ENCODE measurements at regions not wholly inside any gene's neighbourhood (a gene's known extent, or its start where the extent isn't known, plus 50 kb on each side); places are given as distances from the start of the nearest gene placed in this dataset.

DNA sequence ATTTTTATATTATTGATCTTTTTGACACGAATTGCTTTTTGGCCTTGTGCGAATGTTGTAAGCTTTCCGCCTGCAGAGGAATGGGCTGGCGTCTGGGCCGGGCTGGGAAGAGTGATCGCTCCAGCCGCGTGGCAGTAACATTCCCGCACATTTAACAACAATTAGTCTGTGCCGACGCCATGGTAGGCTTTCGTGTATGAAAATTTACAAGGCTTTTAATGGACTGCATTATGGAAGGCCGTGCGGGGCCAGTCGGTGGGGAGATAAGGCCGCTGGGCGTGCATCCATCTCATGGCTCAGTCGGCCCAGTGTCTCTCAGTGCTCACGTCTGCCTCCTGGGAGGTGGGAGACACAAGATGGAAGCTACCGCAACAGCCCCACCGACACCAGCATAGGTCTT is 142.2 kb downstream of the PHETA1 start:
- H3K9ac ChIP-seq (ENCODE audit: low read length) = no peak overlapping the region
- no peak overlapping the region for H2BK12ac ChIP-seq (ENCODE audit: low read length)
- no peak overlapping the region for H4K12ac ChIP-seq (ENCODE audit: low read depth, low read length)
- H3K79me2 ChIP-seq (ENCODE audit: control insufficient read depth, insufficient read depth, low read length, poor library complexity) = no peaks in the 10 kb centered on the region
- H2BK5ac ChIP-seq (ENCODE audit: low read depth, low read length, poor library complexity) = no peak overlapping the region
- H3K9me3 ChIP-seq (ENCODE audit: insufficient read depth, low read depth, low read length) = peaks cover 4% of the 10 kb centered on the region
- no peak overlapping the region for H3K18ac ChIP-seq (ENCODE audit: low read length)
- no peaks in the 10 kb centered on the region for H3K79me1 ChIP-seq (ENCODE audit: low read length)
- H3K36me3 ChIP-seq (ENCODE audit: control insufficient read depth in 1 of 2, insufficient read depth in 2 of 2, low read length in 2 of 2) = no peaks in the 10 kb centered on the region
- no peak overlapping the region for H3K23ac ChIP-seq (ENCODE audit: low read length)
- no CpG with 5 or more reads among the region's 21 CpGs for WGBS (ENCODE audit: extremely low coverage, insufficient coverage, insufficient read length)
- no peak overlapping the region for H3K14ac ChIP-seq (ENCODE audit: low read length)
- DNase-seq = no peak
- H3K4me3 ChIP-seq (ENCODE audit: low read depth, low read length) = no peak overlapping the region
- no peak overlapping the region for H2AK5ac ChIP-seq (ENCODE audit: low read length)
- no peaks in the 10 kb centered on the region for H3K4me1 ChIP-seq (ENCODE audit: control insufficient read depth in 1 of 2, insufficient read depth in 2 of 2, low read length in 2 of 2)
- no peak overlapping the region for H2BK120ac ChIP-seq (ENCODE audit: insufficient read depth, low read length, poor library complexity)
- H3K4ac ChIP-seq (ENCODE audit: low read depth, low read length) = no peak overlapping the region
- no peak overlapping the region for H3K4me2 ChIP-seq (ENCODE audit: low read length)
- H3K27ac ChIP-seq (ENCODE audit: low read depth, low read length) = no peak overlapping the region
- H2AFZ ChIP-seq (ENCODE audit: insufficient read depth, low read length, poor library complexity) = no peak overlapping the region
- no peak overlapping the region for H4K91ac ChIP-seq (ENCODE audit: low read depth, low read length)
- H3K27me3 ChIP-seq (ENCODE audit: insufficient read depth, low read length) = no peaks in the 10 kb centered on the region
- H4K8ac ChIP-seq (ENCODE audit: low read depth, low read length) = no peak overlapping the region

DNA sequence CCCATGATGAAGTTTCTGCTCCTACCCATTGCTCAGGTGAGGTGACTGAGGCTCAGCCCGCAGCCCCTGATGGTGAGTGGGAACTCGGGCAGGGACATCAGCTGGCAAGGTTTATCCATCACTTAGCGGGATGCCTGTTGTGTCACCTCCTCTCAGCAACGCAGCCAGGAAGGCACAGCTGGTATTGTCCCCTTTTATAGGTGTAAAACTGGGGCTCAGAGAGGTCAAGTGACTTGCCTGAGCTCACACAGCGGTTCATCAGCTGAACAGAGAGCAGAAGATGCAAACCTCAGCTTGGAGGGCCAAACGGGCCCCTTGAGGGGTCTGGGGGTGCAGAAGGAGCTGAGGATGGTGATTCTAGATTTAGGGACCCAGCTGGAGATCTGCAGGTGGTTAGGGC is 143.6 kb downstream of the PHETA1 start:
- Histone ChIP-seq H3K4me2 (ENCODE audit: low read length) (no peak overlapping the region), H3K9ac (ENCODE audit: low read length) (no peak overlapping the region), H3K4ac (ENCODE audit: low read depth, low read length) (no peak overlapping the region), H2BK120ac (ENCODE audit: insufficient read depth, low read length, poor library complexity) (no peak overlapping the region), H3K27ac (ENCODE audit: low read depth, low read length) (no peak overlapping the region), H3K27me3 (ENCODE audit: insufficient read depth, low read length) (no peaks in the 10 kb centered on the region), H4K8ac (ENCODE audit: low read depth, low read length) (no peak overlapping the region), H4K91ac (ENCODE audit: low read depth, low read length) (no peak overlapping the region), H2BK5ac (ENCODE audit: low read depth, low read length, poor library complexity) (no peak overlapping the region), H3K79me2 (ENCODE audit: control insufficient read depth, insufficient read depth, low read length, poor library complexity) (no peaks in the 10 kb centered on the region), H3K18ac (ENCODE audit: low read length) (no peak overlapping the region), H3K23ac (ENCODE audit: low read length) (no peak overlapping the region), H2BK12ac (ENCODE audit: low read length) (no peak overlapping the region), H2AK5ac (ENCODE audit: low read length) (no peak overlapping the region), H3K4me3 (ENCODE audit: low read depth, low read length) (no peak overlapping the region), H3K14ac (ENCODE audit: low read length) (no peak overlapping the region), H3K9me3 (ENCODE audit: insufficient read depth, low read depth, low read length) (peaks cover 4% of the 10 kb centered on the region), H4K12ac (ENCODE audit: low read depth, low read length) (no peak overlapping the region), H3K36me3 (ENCODE audit: control insufficient read depth in 1 of 2, insufficient read depth in 2 of 2, low read length in 2 of 2) (no peaks in the 10 kb centered on the region), H3K4me1 (ENCODE audit: control insufficient read depth in 1 of 2, insufficient read depth in 2 of 2, low read length in 2 of 2) (no peaks in the 10 kb centered on the region), H2AFZ (ENCODE audit: insufficient read depth, low read length, poor library complexity) (no peak overlapping the region), H3K79me1 (ENCODE audit: low read length) (no peaks in the 10 kb centered on the region)
- no CpG with 5 or more reads among the region's 6 CpGs for WGBS (ENCODE audit: extremely low coverage, insufficient coverage, insufficient read length)
- no peak for DNase-seq

DNA sequence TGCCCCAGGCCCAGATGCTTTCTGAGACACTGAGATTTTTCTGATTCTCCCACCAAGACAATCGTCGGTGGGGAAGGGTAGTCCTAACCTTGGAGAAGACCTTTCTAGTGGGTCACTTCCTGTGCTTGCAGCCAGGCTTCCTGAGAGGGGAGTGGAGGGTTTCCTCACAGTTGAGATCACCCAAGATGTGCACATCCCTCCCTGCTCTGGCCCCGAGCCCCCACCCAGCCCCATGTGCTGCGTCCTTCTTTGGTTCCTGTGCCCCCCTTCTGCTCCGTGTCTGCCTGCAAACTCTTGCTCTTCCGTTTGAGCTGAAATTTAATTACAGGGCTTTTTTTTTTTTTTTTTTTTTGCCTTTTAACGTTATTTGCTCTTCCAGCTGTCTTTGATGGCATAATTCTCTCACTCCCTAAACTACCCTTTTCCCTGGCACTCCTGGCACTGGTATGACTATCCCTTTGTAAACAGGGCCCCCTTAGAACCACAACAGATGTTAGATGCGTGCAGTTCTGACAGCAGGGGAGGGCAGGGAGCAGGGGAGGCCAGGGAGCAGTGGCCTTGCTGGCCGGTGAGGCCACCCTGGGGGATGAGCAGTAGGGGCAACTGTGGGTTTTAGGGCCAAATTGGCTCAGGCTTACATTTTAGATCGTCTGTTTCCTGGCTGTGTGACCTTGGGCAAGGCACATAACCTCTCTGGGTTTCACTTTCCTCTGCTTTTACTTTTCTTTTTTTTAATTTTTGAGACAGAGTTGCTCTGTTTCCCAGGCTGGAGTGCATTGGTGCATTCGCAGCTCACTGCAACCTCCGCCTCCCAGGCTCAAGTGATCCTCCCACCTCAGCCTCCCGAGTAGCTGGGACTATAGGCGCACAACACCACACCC is 144.5 kb downstream of the PHETA1 start:
- no peaks in the 10 kb centered on the region for H3K79me2 ChIP-seq (ENCODE audit: control insufficient read depth, insufficient read depth, low read length, poor library complexity)
- no peak overlapping the region for H4K12ac ChIP-seq (ENCODE audit: low read depth, low read length)
- no peak for DNase-seq
- H2AK5ac ChIP-seq (ENCODE audit: low read length) = no peak overlapping the region
- H3K9ac ChIP-seq (ENCODE audit: low read length) = no peak overlapping the region
- H4K8ac ChIP-seq (ENCODE audit: low read depth, low read length) = no peak overlapping the region
- H3K36me3 ChIP-seq (ENCODE audit: control insufficient read depth in 1 of 2, insufficient read depth in 2 of 2, low read length in 2 of 2) = no peaks in the 10 kb centered on the region
- no peak overlapping the region for H3K18ac ChIP-seq (ENCODE audit: low read length)
- no peak overlapping the region for H3K23ac ChIP-seq (ENCODE audit: low read length)
- H3K4me1 ChIP-seq (ENCODE audit: control insufficient read depth in 1 of 2, insufficient read depth in 2 of 2, low read length in 2 of 2) = no peaks in the 10 kb centered on the region
- H3K27ac ChIP-seq (ENCODE audit: low read depth, low read length) = no peak overlapping the region
- no peak overlapping the region for H3K14ac ChIP-seq (ENCODE audit: low read length)
- no peak overlapping the region for H3K4me2 ChIP-seq (ENCODE audit: low read length)
- no peak overlapping the region for H2BK12ac ChIP-seq (ENCODE audit: low read length)
- H2AFZ ChIP-seq (ENCODE audit: insufficient read depth, low read length, poor library complexity) = no peak overlapping the region
- no CpG with 5 or more reads among the region's 14 CpGs for WGBS (ENCODE audit: extremely low coverage, insufficient coverage, insufficient read length)
- no peak overlapping the region for H2BK5ac ChIP-seq (ENCODE audit: low read depth, low read length, poor library complexity)
- H3K9me3 ChIP-seq (ENCODE audit: insufficient read depth, low read depth, low read length) = peaks cover 4% of the 10 kb centered on the region
- no peaks in the 10 kb centered on the region for H3K79me1 ChIP-seq (ENCODE audit: low read length)
- no peak overlapping the region for H3K4me3 ChIP-seq (ENCODE audit: low read depth, low read length)
- H3K4ac ChIP-seq (ENCODE audit: low read depth, low read length) = no peak overlapping the region
- H4K91ac ChIP-seq (ENCODE audit: low read depth, low read length) = no peak overlapping the region
- H2BK120ac ChIP-seq (ENCODE audit: insufficient read depth, low read length, poor library complexity) = no peak overlapping the region
- no peaks in the 10 kb centered on the region for H3K27me3 ChIP-seq (ENCODE audit: insufficient read depth, low read length)

DNA sequence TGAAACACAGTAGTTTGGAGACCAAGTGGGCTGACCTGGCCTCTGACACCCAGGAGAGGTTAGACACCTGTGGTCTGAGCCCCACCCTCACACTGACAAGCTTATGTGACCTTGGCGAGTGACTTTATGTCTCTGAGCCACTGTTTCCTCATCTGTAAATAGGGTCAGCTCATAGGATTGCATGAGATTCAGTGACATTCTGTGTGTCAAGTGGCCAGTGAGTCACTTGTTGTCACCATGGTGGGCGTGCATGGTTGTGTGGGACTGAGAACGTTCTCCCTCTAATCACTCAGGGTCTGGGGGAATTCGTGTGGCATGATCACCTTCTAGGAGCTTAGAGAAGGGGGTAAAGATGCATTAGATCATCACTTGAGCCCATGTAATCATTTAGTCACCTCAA is 146.4 kb downstream of the PHETA1 start:
- no peaks in the 10 kb centered on the region for H3K79me2 ChIP-seq (ENCODE audit: control insufficient read depth, insufficient read depth, low read length, poor library complexity)
- H3K23ac ChIP-seq (ENCODE audit: low read length) = no peak overlapping the region
- no peak overlapping the region for H4K12ac ChIP-seq (ENCODE audit: low read depth, low read length)
- H3K9ac ChIP-seq (ENCODE audit: low read length) = no peak overlapping the region
- no peak overlapping the region for H2AFZ ChIP-seq (ENCODE audit: insufficient read depth, low read length, poor library complexity)
- H3K18ac ChIP-seq (ENCODE audit: low read length) = no peak overlapping the region
- no peak overlapping the region for H2AK5ac ChIP-seq (ENCODE audit: low read length)
- H2BK120ac ChIP-seq (ENCODE audit: insufficient read depth, low read length, poor library complexity) = no peak overlapping the region
- WGBS (ENCODE audit: extremely low coverage, insufficient coverage, insufficient read length) = no CpG with 5 or more reads among the region's 4 CpGs
- H3K27me3 ChIP-seq (ENCODE audit: insufficient read depth, low read length) = no peaks in the 10 kb centered on the region
- peaks cover 4% of the 10 kb centered on the region for H3K9me3 ChIP-seq (ENCODE audit: insufficient read depth, low read depth, low read length)
- H3K27ac ChIP-seq (ENCODE audit: low read depth, low read length) = no peak overlapping the region
- H3K4me3 ChIP-seq (ENCODE audit: low read depth, low read length) = no peak overlapping the region
- no peak overlapping the region for H3K4me2 ChIP-seq (ENCODE audit: low read length)
- no peak for DNase-seq
- no peaks in the 10 kb centered on the region for H3K79me1 ChIP-seq (ENCODE audit: low read length)
- H4K8ac ChIP-seq (ENCODE audit: low read depth, low read length) = no peak overlapping the region
- H3K4me1 ChIP-seq (ENCODE audit: control insufficient read depth in 1 of 2, insufficient read depth in 2 of 2, low read length in 2 of 2) = no peaks in the 10 kb centered on the region
- no peak overlapping the region for H2BK12ac ChIP-seq (ENCODE audit: low read length)
- H4K91ac ChIP-seq (ENCODE audit: low read depth, low read length) = no peak overlapping the region
- H3K36me3 ChIP-seq (ENCODE audit: control insufficient read depth in 1 of 2, insufficient read depth in 2 of 2, low read length in 2 of 2) = no peaks in the 10 kb centered on the region
- no peak overlapping the region for H3K4ac ChIP-seq (ENCODE audit: low read depth, low read length)
- no peak overlapping the region for H3K14ac ChIP-seq (ENCODE audit: low read length)
- H2BK5ac ChIP-seq (ENCODE audit: low read depth, low read length, poor library complexity) = no peak overlapping the region
